PC-9 (cell line): ENCODE measurements at regions not wholly inside any gene's neighbourhood (a gene's known extent, or its start where the extent isn't known, plus 50 kb on each side); places are given as distances from the start of the nearest gene placed in this dataset.

Experiments used
- BruUV-seq: library from RNA; stranded (reverse); fragments of 400-500 nt; replicated peaks from 2 replicates; lab custom pipeline; 2021; lab: Mats Ljungman, UMichigan
- CTCF ChIA-PET: fragments of 300-600 bp; sonication (Branson Sonifier 250); formaldehyde crosslinking; loops from one replicate; lab custom pipeline; 2022; ENCODE audit warnings: antibody characterized with exemption; lab: Charles Lee
- POLR2A ChIA-PET: fragments of 300-600 bp; sonication (Branson Sonifier 250); formaldehyde crosslinking; loops from one replicate; lab custom pipeline; 2022; ENCODE audit warnings: antibody characterized with exemption; ENCODE audit not compliant: unreplicated experiment; lab: Charles Lee
- DNase-seq, 2 experiments: peaks; one replicate each; pipeline versions ENCODE4 v3.0.0 to v3.0.0-alpha.2; 2015 to 2022; ENCODE audit warnings: mixed read lengths in 1 of 2
- H2AFZ ChIP-seq: fragments of 200-600 bp; sonication (generic); 2 replicates; pipeline ENCODE4 v1.8.1; 2017; ENCODE audit warnings: antibody characterized with exemption
- H3F3A ChIP-seq: fragments of 200-600 bp; sonication (generic); 2 replicates; pipeline ENCODE4 v1.8.1; 2017; ENCODE audit warnings: antibody characterized with exemption, mild to moderate bottlenecking, low read depth; ENCODE audit not compliant: insufficient read depth
- H3K27ac ChIP-seq: fragments of 200-600 bp; sonication (generic); 2 replicates; pipeline ENCODE4 v1.6.1; 2016; ENCODE audit warnings: mixed run types
- H3K27me3 ChIP-seq: fragments of 200-600 bp; sonication (generic); 2 replicates; pipeline ENCODE4 v1.6.1; 2016; ENCODE audit warnings: low read depth, mixed run types; ENCODE audit not compliant: insufficient read depth
- H3K36me3 ChIP-seq: fragments of 200-600 bp; sonication (generic); 2 replicates; pipeline ENCODE4 v1.6.1; 2016; ENCODE audit warnings: low read depth, mixed run types
- H3K4me1 ChIP-seq: fragments of 200-600 bp; sonication (generic); replicated peaks from 2 replicates; pipeline ENCODE4 v1.6.1; 2016; ENCODE audit warnings: mixed run types; ENCODE audit not compliant: insufficient read depth
- H3K4me2 ChIP-seq: fragments of 200-600 bp; sonication (generic); 2 replicates; pipeline ENCODE4 v1.6.1; 2017; ENCODE audit warnings: mixed run types
- H3K4me3 ChIP-seq: fragments of 200-600 bp; sonication (generic); 2 replicates; pipeline ENCODE4 v1.6.1; 2016; ENCODE audit warnings: mixed run types
- H3K79me2 ChIP-seq: fragments of 200-600 bp; sonication (generic); 2 replicates; pipeline ENCODE4 v1.6.1; 2017; ENCODE audit warnings: low read depth, mixed run types
- H3K9me2 ChIP-seq: fragments of 200-600 bp; sonication (generic); 2 replicates; pipeline ENCODE4 v1.8.1; 2017; ENCODE audit warnings: mild to moderate bottlenecking; ENCODE audit not compliant: insufficient read depth
- H3K9me3 ChIP-seq: fragments of 200-600 bp; sonication (generic); 2 replicates; pipeline ENCODE4 v1.8.1; 2016; ENCODE audit warnings: low read depth; ENCODE audit not compliant: insufficient read depth
- H4K20me1 ChIP-seq: fragments of 200-600 bp; sonication (generic); 2 replicates; pipeline ENCODE4 v1.8.1; 2017; ENCODE audit not compliant: insufficient read depth
- CTCF ChIP-seq: fragments of 200-600 bp; sonication (generic); conservative IDR thresholded peaks from 2 replicates; pipeline ENCODE4 v1.6.1; 2017; ENCODE audit warnings: mixed run types, antibody characterized with exemption, mild to moderate bottlenecking, moderate library complexity
- EZH2 ChIP-seq: fragments of 200-600 bp; sonication (generic); IDR thresholded peaks from 2 replicates; pipeline ENCODE4 v1.8.0; 2017; ENCODE audit warnings: antibody characterized with exemption, low read depth
- intact Hi-C: fragments of 100-400 bp; cut with micrococcal nuclease; formaldehyde crosslinking; loops from one replicate; pipeline ENCODE4 v1.10.0; 2022; ENCODE audit not compliant: unreplicated experiment

GRCh38 chr16:7967996-7968509 is 622.3 kb downstream of the TMEM114 start:
- intact Hi-C loops, result no loop called here
- POLR2A ChIA-PET, result no interaction called here
- H3K36me3 ChIP-seq, result no peaks in the 10 kb centered on the region
- no peak overlapping the region for H3K4me2 ChIP-seq
- no peak overlapping the region for H2AFZ ChIP-seq
- H3K9me2 ChIP-seq, result no peaks in the 10 kb centered on the region
- no peaks in the 10 kb centered on the region for H3K4me1 ChIP-seq
- no peaks in the 10 kb centered on the region for H3K27me3 ChIP-seq
- no peak overlapping the region for H3K27ac ChIP-seq
- H3K9me3 ChIP-seq, result no peaks in the 10 kb centered on the region
- no peaks in the 10 kb centered on the region for H3F3A ChIP-seq
- CTCF ChIA-PET, result no interaction called here
- H4K20me1 ChIP-seq, result no peaks in the 10 kb centered on the region
- no peak overlapping the region for H3K4me3 ChIP-seq
- DNase-seq, result no peak
- no TSS peak for BruUV-seq
- no peaks in the 10 kb centered on the region for H3K79me2 ChIP-seq
- TF ChIP-seq CTCF (no peak), EZH2 (no peak)

DNA sequence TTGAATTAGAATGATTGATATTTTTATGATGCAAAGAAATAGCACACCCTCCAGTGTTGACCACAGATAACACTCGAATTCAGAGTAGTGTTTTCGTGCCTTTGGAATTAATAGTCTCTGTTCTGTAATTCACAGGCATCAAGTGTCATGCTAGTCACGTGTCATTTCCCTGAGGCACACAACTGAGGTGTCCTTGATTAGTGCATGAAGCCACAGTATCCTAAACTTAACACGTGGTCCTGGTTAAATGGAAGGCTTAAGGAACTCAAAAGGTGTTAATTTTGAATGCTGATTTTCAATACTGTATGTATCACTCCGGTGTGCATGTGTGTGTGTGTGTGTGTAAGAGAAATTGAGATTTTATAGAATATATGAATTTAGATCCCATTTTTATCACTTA is 625.6 kb downstream of the TMEM114 start:
- no peak for TF ChIP-seq EZH2
- TF ChIP-seq CTCF, result no peak
- H3K79me2 ChIP-seq, result no peaks in the 10 kb centered on the region
- no peak overlapping the region for H3K4me2 ChIP-seq

GRCh38 chr16:7964167-7964566 is 626.1 kb downstream of the TMEM114 start:
- Histone ChIP-seq H3K9me3 (no peaks in the 10 kb centered on the region), H3K4me1 (no peaks in the 10 kb centered on the region), H2AFZ (no peak overlapping the region), H3K36me3 (no peaks in the 10 kb centered on the region), H3K9me2 (no peaks in the 10 kb centered on the region), H4K20me1 (no peaks in the 10 kb centered on the region), H3K27ac (no peak overlapping the region), H3F3A (no peaks in the 10 kb centered on the region), H3K27me3 (no peaks in the 10 kb centered on the region), H3K79me2 (no peaks in the 10 kb centered on the region), H3K4me2 (no peak overlapping the region), H3K4me3 (no peak overlapping the region)
- ChIA-PET POLR2A (no interaction called here), CTCF (no interaction called here)
- no TSS peak for BruUV-seq
- no peak for DNase-seq
- intact Hi-C loops, result no loop called here
- TF ChIP-seq EZH2, result no peak
- TF ChIP-seq CTCF, result no peak

More for the DNA sequence above, 625.6 kb downstream of the TMEM114 start:
- H3K36me3 ChIP-seq, result no peaks in the 10 kb centered on the region
- H3K9me2 ChIP-seq, result no peaks in the 10 kb centered on the region
- no TSS peak for BruUV-seq
- intact Hi-C loops, result no loop called here
- ChIA-PET POLR2A (no interaction called here), CTCF (no interaction called here)
- H4K20me1 ChIP-seq, result no peaks in the 10 kb centered on the region
- no peaks in the 10 kb centered on the region for H3K27me3 ChIP-seq
- no peak overlapping the region for H3K4me3 ChIP-seq
- no peak for DNase-seq
- no peak overlapping the region for H3K27ac ChIP-seq
- no peaks in the 10 kb centered on the region for H3F3A ChIP-seq
- no peaks in the 10 kb centered on the region for H3K4me1 ChIP-seq
- no peaks in the 10 kb centered on the region for H3K9me3 ChIP-seq
- no peak overlapping the region for H2AFZ ChIP-seq
